HepG2 (cell line): ENCODE measurements at regions not wholly inside any gene's neighbourhood (a gene's known extent, or its start where the extent isn't known, plus 50 kb on each side); places are given as distances from the start of the nearest gene placed in this dataset.
A peak's percentile ranks its signal among the peaks of the same experiment; 100 is the strongest.

Source experiments
- HNF4A ChIP-seq: sonication (generic); formaldehyde crosslinking; IDR thresholded peaks from 2 replicates; pipeline ENCODE4 v1.4.0; 2020; ENCODE audit warnings: missing genetic modification reagents
- LBX2 ChIP-seq: sonication (generic); formaldehyde crosslinking; IDR thresholded peaks from 2 replicates; pipeline ENCODE4 v1.5.0; 2020; ENCODE audit warnings: missing genetic modification reagents, mild to moderate bottlenecking, borderline replicate concordance
- MED13 ChIP-seq: sonication (generic); formaldehyde crosslinking; IDR thresholded peaks from 2 replicates; pipeline ENCODE4 v1.5.0; 2020; ENCODE audit warnings: missing genetic modification reagents
- MXD4 ChIP-seq: IDR thresholded peaks from 2 replicates; pipeline ENCODE4 v1.6.1; 2016; ENCODE audit warnings: mild to moderate bottlenecking, missing biosample characterization, missing genetic modification reagents
- PRDM4 ChIP-seq: sonication (generic); formaldehyde crosslinking; IDR thresholded peaks from 2 replicates; pipeline ENCODE4 v1.9.0; 2021; ENCODE audit warnings: missing genetic modification reagents, borderline replicate concordance
- SCMH1 ChIP-seq: sonication (generic); formaldehyde crosslinking; IDR thresholded peaks from 2 replicates; pipeline ENCODE4 v1.9.0; 2021; ENCODE audit warnings: missing genetic modification reagents, mild to moderate bottlenecking, borderline replicate concordance
- SYNCRIP ChIP-seq: fragments of 200-400 bp; formaldehyde crosslinking; IDR thresholded peaks from 2 replicates; pipeline ENCODE4 v1.6.1; 2018; ENCODE audit warnings: mild to moderate bottlenecking, low read depth, low read length; ENCODE audit not compliant: insufficient read depth
- THAP8 ChIP-seq: sonication (generic); formaldehyde crosslinking; IDR thresholded peaks from 2 replicates; pipeline ENCODE4 v1.5.1; 2020; ENCODE audit warnings: missing genetic modification reagents, mild to moderate bottlenecking, borderline replicate concordance
- ZBTB40 ChIP-seq, 2 experiments: fragments of 450-650 bp in 1 of 2; sonication (generic) in 1 of 2; formaldehyde crosslinking in 1 of 2; IDR thresholded peaks; 2 replicates each; pipeline versions ENCODE4 v1.6.1 to v1.8.0; 2016 to 2022; ENCODE audit warnings: antibody characterized with exemption in 1 of 2, mild to moderate bottlenecking in 1 of 2, missing genetic modification reagents in 1 of 2
- ZFP36 ChIP-seq: fragments of 150-350 bp; IDR thresholded peaks from 2 replicates; pipeline ENCODE4 v1.6.1; 2018; ENCODE audit warnings: borderline replicate concordance, low read length, low read depth; ENCODE audit not compliant: partially characterized antibody
- ZNF3 ChIP-seq: IDR thresholded peaks from 2 replicates; pipeline ENCODE4 v1.7.0; 2017; ENCODE audit warnings: inconsistent platforms
- ZNF333 ChIP-seq: sonication (generic); formaldehyde crosslinking; IDR thresholded peaks from 2 replicates; pipeline ENCODE4 v1.4.0; 2020; ENCODE audit warnings: mild to moderate bottlenecking, missing genetic modification reagents, borderline replicate concordance
- ZNF652 ChIP-seq: IDR thresholded peaks from 2 replicates; pipeline ENCODE4 v1.6.1; 2016; ENCODE audit warnings: low read depth, borderline replicate concordance
- ZXDC ChIP-seq: sonication (generic); formaldehyde crosslinking; IDR thresholded peaks from 2 replicates; pipeline ENCODE4 v1.5.0; 2020; ENCODE audit warnings: mild to moderate bottlenecking, missing genetic modification reagents

- TF ChIP-seq SCMH1 (CRISPR knock-in tag) (no peak), HNF4A (CRISPR knock-in tag) (peak; percentile 94), ZXDC (CRISPR knock-in tag) (no peak), ZNF333 (CRISPR knock-in tag) (no peak; the same call in 1 of the 2 replicates), LBX2 (CRISPR knock-in tag) (no peak; the same call in 1 of the 2 replicates), PRDM4 (CRISPR knock-in tag) (no peak), MXD4 (CRISPR knock-in tag) (0 out of 2 replicates have a peak, but pooled peaks have one; percentile 35), ZFP36 (no peak), ZNF652 (peak; percentile 44; the same call in 1 of the 2 replicates), MED13 (CRISPR knock-in tag) (peak; percentile 89; the same call in 1 of the 2 replicates), THAP8 (CRISPR knock-in tag) (no peak), ZBTB40 (IDR thresholded peaks at IDR 0.05) (no peak), ZBTB40 (CRISPR knock-in tag; IDR thresholded peaks at IDR 0.05) (0 out of 2 replicates have a peak, but pooled peaks have one; percentile 45), ZNF3 (CRISPR knock-in tag) (no peak), SYNCRIP (no peak)
Measured at GRCh38 chr10:78550716-78551115, 517.1 kb downstream of the RPS24 start (continued).
